Nephron progenitor cell (in vitro differentiated cells): ENCODE measurements at regions not wholly inside any gene's neighbourhood (a gene's known extent, or its start where the extent isn't known, plus 50 kb on each side); places are given as distances from the start of the nearest gene placed in this dataset.

Source experiments
- DNase-seq: peaks from one replicate; pipeline ENCODE4 v3.0.0; 2021
- H3K27ac Mint-ChIP-seq: 2 replicates; pipeline ENCODE4 v1.8.0; 2021; ENCODE audit warnings: mild to moderate bottlenecking, moderate library complexity, mixed read lengths
- H3K27me3 Mint-ChIP-seq: 2 replicates; pipeline ENCODE4 v1.8.0; 2021; ENCODE audit warnings: mild to moderate bottlenecking, low read depth, mixed read lengths; ENCODE audit not compliant: poor library complexity
- H3K36me3 Mint-ChIP-seq: 2 replicates; pipeline ENCODE4 v1.8.0; 2021; ENCODE audit warnings: low read depth, mixed read lengths
- H3K4me1 Mint-ChIP-seq: 2 replicates; pipeline ENCODE4 v1.8.0; 2021; ENCODE audit warnings: mixed read lengths
- H3K4me3 Mint-ChIP-seq: 2 replicates; pipeline ENCODE4 v1.8.0; 2021; ENCODE audit warnings: mild to moderate bottlenecking, moderate library complexity, mixed read lengths
- H3K9me3 Mint-ChIP-seq: 2 replicates; pipeline ENCODE4 v1.8.0; 2021; ENCODE audit warnings: mild to moderate bottlenecking, moderate library complexity, mixed read lengths
- CTCF ChIP-seq: fragments of 200-600 bp; sonication (generic); IDR thresholded peaks from 2 replicates; pipeline ENCODE4 v1.5.0; 2021; ENCODE audit warnings: antibody characterized with exemption

GRCh38 chr5:93251347-93251746, 329.7 kb downstream of the NR2F1-AS1 start:
- H3K4me1 Mint-ChIP-seq, result peaks cover 35% of the 10 kb centered on the region
- H3K36me3 Mint-ChIP-seq, result no peaks in the 10 kb centered on the region
- no peak overlapping the region for H3K4me3 Mint-ChIP-seq
- no peak overlapping the region for H3K27ac Mint-ChIP-seq
- H3K9me3 Mint-ChIP-seq, result no peaks in the 10 kb centered on the region
- TF ChIP-seq CTCF, result no peak
- no peaks in the 10 kb centered on the region for H3K27me3 Mint-ChIP-seq
- DNase-seq, result no peak

GRCh38 chr5:93250424-93250823, 330.6 kb downstream of the NR2F1-AS1 start:
- no peak for TF ChIP-seq CTCF
- Mint-ChIP-seq H3K27me3 (no peaks in the 10 kb centered on the region), H3K9me3 (no peaks in the 10 kb centered on the region), H3K27ac (no peak overlapping the region), H3K36me3 (no peaks in the 10 kb centered on the region), H3K4me3 (no peak overlapping the region), H3K4me1 (peaks cover 45% of the 10 kb centered on the region)
- no peak for DNase-seq

GRCh38 chr5:93249651-93250289, 331.2 kb downstream of the NR2F1-AS1 start:
- peak overlapping the region; percentile 45 for H3K4me3 Mint-ChIP-seq
- no peaks in the 10 kb centered on the region for H3K36me3 Mint-ChIP-seq
- DNase-seq, result peak; percentile 8
- no peaks in the 10 kb centered on the region for H3K27me3 Mint-ChIP-seq
- H3K27ac Mint-ChIP-seq, result peak overlapping the region; percentile 57
- peaks cover 51% of the 10 kb centered on the region for H3K4me1 Mint-ChIP-seq
- H3K9me3 Mint-ChIP-seq, result no peaks in the 10 kb centered on the region
- TF ChIP-seq CTCF, result no peak

GRCh38 chr5:93247105-93247504, 333.9 kb downstream of the NR2F1-AS1 start:
- TF ChIP-seq CTCF, result no peak

GRCh38 chr5:93246090-93246855, 334.7 kb downstream of the NR2F1-AS1 start:
- Mint-ChIP-seq H3K4me3 (peak overlapping the region; percentile 59), H3K9me3 (no peaks in the 10 kb centered on the region), H3K27ac (peak overlapping the region; percentile 95), H3K36me3 (no peaks in the 10 kb centered on the region), H3K4me1 (peaks cover 78% of the 10 kb centered on the region), H3K27me3 (no peaks in the 10 kb centered on the region)
- no peak for TF ChIP-seq CTCF
- peak; percentile 13 for DNase-seq

More at GRCh38 chr5:93247105-93247504, 333.9 kb downstream of the NR2F1-AS1 start:
- Mint-ChIP-seq H3K27ac (no peak overlapping the region), H3K4me1 (peaks cover 71% of the 10 kb centered on the region), H3K4me3 (no peak overlapping the region), H3K36me3 (no peaks in the 10 kb centered on the region), H3K9me3 (no peaks in the 10 kb centered on the region), H3K27me3 (no peaks in the 10 kb centered on the region)
- DNase-seq, result no peak
